GM12878 (cell line): ENCODE measurements at regions not wholly inside any gene's neighbourhood (a gene's known extent, or its start where the extent isn't known, plus 50 kb on each side); places are given as distances from the start of the nearest gene placed in this dataset.

Source experiments
- ATAC-seq: fragments of 200-7000 bp; cut with Tn5 transposase; 3 replicates; pipeline ENCODE4 v1.9.1; 2020; ENCODE audit warnings: mild to moderate bottlenecking, moderate library complexity
- BruUV-seq: library from RNA; stranded (reverse); fragments of 400-500 nt; replicated peaks from 2 replicates; lab custom pipeline; 2021; lab: Mats Ljungman, UMichigan
- CTCF ChIA-PET: fragments of 300-600 bp; sonication (Branson Sonifier 250); formaldehyde crosslinking; extraction: SDS; loops from one replicate; lab custom pipeline; 2021; ENCODE audit warnings: inconsistent platforms; lab: Yijun Ruan, JAX
- POLR2A ChIA-PET: fragments of 350-600 bp; formaldehyde crosslinking; extraction: SDS; loops from one replicate; lab custom pipeline; 2021; ENCODE audit warnings: inconsistent platforms; lab: Charles Lee
- RAD21 ChIA-PET: fragments of 300-600 bp; sonication (Branson Sonifier 250); formaldehyde crosslinking; loops from one replicate; lab custom pipeline; 2023; ENCODE audit warnings: antibody characterized with exemption; ENCODE audit not compliant: unreplicated experiment; lab: Charles Lee
- SMC1A ChIA-PET: fragments of 300-600 bp; sonication (Branson Sonifier 250); formaldehyde crosslinking; loops from one replicate; lab custom pipeline; 2023; ENCODE audit not compliant: unreplicated experiment, uncharacterized antibody; lab: Charles Lee
- DNase-seq: peaks from one replicate; pipeline ENCODE4 v3.0.0-alpha.2; 2011; ENCODE audit warnings: low read depth, low spot score
- FAIRE-seq: peaks from 3 replicates; lab custom pipeline; 2011; peaks lifted over from hg19 to GRCh38; lab: Jason Lieb, UNC
- H2AFZ ChIP-seq: 2 replicates; pipeline ENCODE4 v1.6.0; 2011; ENCODE audit warnings: low read depth, low read length, control low read depth; ENCODE audit not compliant: control insufficient read depth
- H3K27ac ChIP-seq: 2 replicates; pipeline ENCODE4 v1.5.1; 2011; ENCODE audit warnings: control low read depth; ENCODE audit not compliant: control insufficient read depth, insufficient read depth
- H3K27me3 ChIP-seq, 2 experiments: replicated peaks in 1 of 2; 2 replicates each; pipeline versions ENCODE4 v1.6.0 to v1.6.1; 2011; ENCODE audit warnings: low read length in 1 of 2; ENCODE audit not compliant: control insufficient read depth in 2 of 2, insufficient read depth in 2 of 2
- H3K36me3 ChIP-seq, 2 experiments: 2 replicates each; pipeline ENCODE4 v1.5.1; 2011; ENCODE audit warnings: low read length in 1 of 2; ENCODE audit not compliant: control insufficient read depth in 2 of 2, insufficient read depth in 2 of 2
- H3K4me1 ChIP-seq: 2 replicates; pipeline ENCODE4 v1.6.1; 2011; ENCODE audit warnings: mild to moderate bottlenecking, low read length, moderate library complexity, mixed read lengths; ENCODE audit not compliant: control insufficient read depth, insufficient read depth
- H3K4me2 ChIP-seq: 2 replicates; pipeline ENCODE4 v1.6.0; 2011; ENCODE audit warnings: control low read depth; ENCODE audit not compliant: control insufficient read depth, insufficient read depth
- H3K4me3 ChIP-seq: fragments of 200-600 bp; sonication (generic); 2 replicates; pipeline ENCODE4 v1.5.1; 2016
- H3K79me2 ChIP-seq: 2 replicates; pipeline ENCODE4 v1.6.0; 2011; ENCODE audit warnings: low read length; ENCODE audit not compliant: control insufficient read depth, insufficient read depth
- H3K9ac ChIP-seq: 2 replicates; pipeline ENCODE4 v1.8.0; 2011; ENCODE audit warnings: low read length, control low read depth, mixed read lengths; ENCODE audit not compliant: control insufficient read depth, insufficient read depth
- H3K9me3 ChIP-seq: replicated peaks from 3 replicates; pipeline ENCODE4 v1.5.1; 2011; ENCODE audit warnings: mild to moderate bottlenecking, low read length; ENCODE audit not compliant: control insufficient read depth, insufficient read depth
- H4K20me1 ChIP-seq: 2 replicates; pipeline ENCODE4 v1.6.0; 2011; ENCODE audit not compliant: control insufficient read depth, insufficient read depth
- IRF4 ChIP-seq: IDR thresholded peaks from 2 replicates; pipeline ENCODE4 v1.6.1; 2011; ENCODE audit warnings: low read depth, low read length
- KDM1A ChIP-seq: fragments of 200-600 bp; sonication (generic); IDR thresholded peaks from 2 replicates; pipeline ENCODE4 v1.6.1; 2016; ENCODE audit warnings: borderline replicate concordance
- MYB ChIP-seq: fragments of 150-350 bp; IDR thresholded peaks from 2 replicates; pipeline ENCODE4 v1.6.1; 2014; ENCODE audit warnings: mild to moderate bottlenecking, low read depth, low read length, borderline replicate concordance
- WGBS: methylation state at CpG from one replicate; pipeline ENCODE4 v1.1.6; 2016; ENCODE audit warnings: low lambda C conversion rate; ENCODE audit not compliant: insufficient replicate concordance, insufficient coverage; ENCODE audit errors: missing lambda C conversion rate; 5-methylcytosine and 5-hydroxymethylcytosine counted together
- in situ Hi-C: fragments of 300-500 bp; cut with MboI; formaldehyde crosslinking; loops from 9 replicates; pipeline ENCODE4 v1.14.3; 2018; ENCODE audit warnings: mixed read lengths
- intact Hi-C: fragments of 100-400 bp; cut with micrococcal nuclease; formaldehyde crosslinking; loops from one replicate; pipeline ENCODE4 v1.14.2; 2022; ENCODE audit not compliant: unreplicated experiment
- TF ChIP-seq, protein P1 (sequence below): IDR thresholded peaks from 2 replicates; pipeline ENCODE4 v1.6.1; 2012; ENCODE audit warnings: low read length, inconsistent platforms
- TF ChIP-seq, protein P2 (sequence below): fragments of 450-650 bp; IDR thresholded peaks from 2 replicates; pipeline ENCODE4 v1.6.1; 2016; ENCODE audit warnings: mild to moderate bottlenecking, moderate library complexity, borderline replicate concordance

GRCh38 chr4:10947898-10948297, 263.3 kb upstream of the CLNK start:
- no peak overlapping the region for H3K9ac ChIP-seq
- no peaks in the 10 kb centered on the region for H3K36me3 ChIP-seq
- TF ChIP-seq IRF4 (0 out of 2 replicates have a peak, but pooled peaks have one; percentile 21), MYB (no peak), KDM1A (no peak)
- TF ChIP-seq, protein P1, sequence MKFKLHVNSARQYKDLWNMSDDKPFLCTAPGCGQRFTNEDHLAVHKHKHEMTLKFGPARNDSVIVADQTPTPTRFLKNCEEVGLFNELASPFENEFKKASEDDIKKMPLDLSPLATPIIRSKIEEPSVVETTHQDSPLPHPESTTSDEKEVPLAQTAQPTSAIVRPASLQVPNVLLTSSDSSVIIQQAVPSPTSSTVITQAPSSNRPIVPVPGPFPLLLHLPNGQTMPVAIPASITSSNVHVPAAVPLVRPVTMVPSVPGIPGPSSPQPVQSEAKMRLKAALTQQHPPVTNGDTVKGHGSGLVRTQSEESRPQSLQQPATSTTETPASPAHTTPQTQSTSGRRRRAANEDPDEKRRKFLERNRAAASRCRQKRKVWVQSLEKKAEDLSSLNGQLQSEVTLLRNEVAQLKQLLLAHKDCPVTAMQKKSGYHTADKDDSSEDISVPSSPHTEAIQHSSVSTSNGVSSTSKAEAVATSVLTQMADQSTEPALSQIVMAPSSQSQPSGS, result 0 out of 2 replicates have a peak, but pooled peaks have one; percentile 24
- TF ChIP-seq, protein P2, sequence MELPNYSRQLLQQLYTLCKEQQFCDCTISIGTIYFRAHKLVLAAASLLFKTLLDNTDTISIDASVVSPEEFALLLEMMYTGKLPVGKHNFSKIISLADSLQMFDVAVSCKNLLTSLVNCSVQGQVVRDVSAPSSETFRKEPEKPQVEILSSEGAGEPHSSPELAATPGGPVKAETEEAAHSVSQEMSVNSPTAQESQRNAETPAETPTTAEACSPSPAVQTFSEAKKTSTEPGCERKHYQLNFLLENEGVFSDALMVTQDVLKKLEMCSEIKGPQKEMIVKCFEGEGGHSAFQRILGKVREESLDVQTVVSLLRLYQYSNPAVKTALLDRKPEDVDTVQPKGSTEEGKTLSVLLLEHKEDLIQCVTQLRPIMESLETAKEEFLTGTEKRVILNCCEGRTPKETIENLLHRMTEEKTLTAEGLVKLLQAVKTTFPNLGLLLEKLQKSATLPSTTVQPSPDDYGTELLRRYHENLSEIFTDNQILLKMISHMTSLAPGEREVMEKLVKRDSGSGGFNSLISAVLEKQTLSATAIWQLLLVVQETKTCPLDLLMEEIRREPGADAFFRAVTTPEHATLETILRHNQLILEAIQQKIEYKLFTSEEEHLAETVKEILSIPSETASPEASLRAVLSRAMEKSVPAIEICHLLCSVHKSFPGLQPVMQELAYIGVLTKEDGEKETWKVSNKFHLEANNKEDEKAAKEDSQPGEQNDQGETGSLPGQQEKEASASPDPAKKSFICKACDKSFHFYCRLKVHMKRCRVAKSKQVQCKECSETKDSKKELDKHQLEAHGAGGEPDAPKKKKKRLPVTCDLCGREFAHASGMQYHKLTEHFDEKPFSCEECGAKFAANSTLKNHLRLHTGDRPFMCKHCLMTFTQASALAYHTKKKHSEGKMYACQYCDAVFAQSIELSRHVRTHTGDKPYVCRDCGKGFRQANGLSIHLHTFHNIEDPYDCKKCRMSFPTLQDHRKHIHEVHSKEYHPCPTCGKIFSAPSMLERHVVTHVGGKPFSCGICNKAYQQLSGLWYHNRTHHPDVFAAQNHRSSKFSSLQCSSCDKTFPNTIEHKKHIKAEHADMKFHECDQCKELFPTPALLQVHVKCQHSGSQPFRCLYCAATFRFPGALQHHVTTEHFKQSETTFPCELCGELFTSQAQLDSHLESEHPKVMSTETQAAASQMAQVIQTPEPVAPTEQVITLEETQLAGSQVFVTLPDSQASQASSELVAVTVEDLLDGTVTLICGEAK, result no peak
- H3K27me3 ChIP-seq, result no peaks in the 10 kb centered on the region
- no peak overlapping the region for H2AFZ ChIP-seq
- intact Hi-C loops, result no loop called here
- H3K27ac ChIP-seq, result no peak overlapping the region
- peaks cover 2% of the 10 kb centered on the region; the same call in 2 of the 3 replicates for H3K9me3 ChIP-seq
- no peaks in the 10 kb centered on the region for H4K20me1 ChIP-seq
- DNase-seq (no peak), ATAC-seq (no peak), FAIRE-seq (no peak)
- no peaks in the 10 kb centered on the region for H3K79me2 ChIP-seq
- H3K4me2 ChIP-seq, result no peak overlapping the region
- CTCF ChIA-PET, result interaction anchor here (1.5 kb wide), 1 partner anchor 14 kb away, joined by 3 read pairs; no protein-coding TSS in a partner anchor
- POLR2A ChIA-PET, result no interaction called here
- WGBS, result 65% methylated on average over 4 of the region's 4 CpGs
- SMC1A ChIA-PET, result no interaction called here
- H3K4me3 ChIP-seq, result no peak overlapping the region
- H3K4me1 ChIP-seq, result peaks cover 7% of the 10 kb centered on the region
- no TSS peak for BruUV-seq
- in situ Hi-C loops, result no loop called here
- RAD21 ChIA-PET, result no interaction called here
